ENCODE measurements at regions not wholly inside any gene's neighbourhood (a gene's known extent, or its start where the extent isn't known, plus 50 kb on each side); places are given as distances from the start of the nearest gene placed in this dataset.

DNA sequence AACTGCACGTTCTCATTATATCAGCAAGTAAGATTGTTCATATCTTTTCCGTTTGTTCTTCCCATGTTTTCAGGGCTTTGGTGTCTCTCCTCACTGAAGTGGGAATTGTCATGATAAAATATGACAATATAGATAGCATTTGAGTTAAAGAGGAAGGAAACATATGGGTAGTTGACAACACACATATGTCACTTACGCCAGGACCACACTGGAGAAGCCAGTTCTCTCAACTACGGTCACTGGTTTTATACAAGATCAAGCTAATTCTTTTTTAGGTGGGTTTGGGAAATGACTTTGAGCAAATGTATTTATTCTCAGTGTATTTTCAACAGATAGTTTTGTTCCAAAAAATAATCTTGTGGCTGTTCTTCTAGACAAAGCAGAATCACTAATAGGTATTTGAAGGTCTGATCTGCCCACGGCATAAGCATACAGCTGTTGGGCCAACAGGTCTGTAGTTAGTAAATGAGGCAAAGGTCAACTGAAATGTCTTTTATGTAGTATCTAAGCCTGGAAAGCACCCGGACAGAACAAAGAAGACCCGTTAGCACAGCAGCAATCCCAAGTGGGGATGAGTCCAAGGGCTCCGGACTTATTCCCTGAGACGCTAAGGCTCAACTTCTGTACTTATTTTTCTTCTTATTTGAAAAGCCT is 433.6 kb upstream of the ZP4 start:
- peaks cover 2% of the 10 kb centered on the region for H3K27me3 Mint-ChIP-seq (ENCODE audit: low read depth)
- TF ChIP-seq, protein P1, sequence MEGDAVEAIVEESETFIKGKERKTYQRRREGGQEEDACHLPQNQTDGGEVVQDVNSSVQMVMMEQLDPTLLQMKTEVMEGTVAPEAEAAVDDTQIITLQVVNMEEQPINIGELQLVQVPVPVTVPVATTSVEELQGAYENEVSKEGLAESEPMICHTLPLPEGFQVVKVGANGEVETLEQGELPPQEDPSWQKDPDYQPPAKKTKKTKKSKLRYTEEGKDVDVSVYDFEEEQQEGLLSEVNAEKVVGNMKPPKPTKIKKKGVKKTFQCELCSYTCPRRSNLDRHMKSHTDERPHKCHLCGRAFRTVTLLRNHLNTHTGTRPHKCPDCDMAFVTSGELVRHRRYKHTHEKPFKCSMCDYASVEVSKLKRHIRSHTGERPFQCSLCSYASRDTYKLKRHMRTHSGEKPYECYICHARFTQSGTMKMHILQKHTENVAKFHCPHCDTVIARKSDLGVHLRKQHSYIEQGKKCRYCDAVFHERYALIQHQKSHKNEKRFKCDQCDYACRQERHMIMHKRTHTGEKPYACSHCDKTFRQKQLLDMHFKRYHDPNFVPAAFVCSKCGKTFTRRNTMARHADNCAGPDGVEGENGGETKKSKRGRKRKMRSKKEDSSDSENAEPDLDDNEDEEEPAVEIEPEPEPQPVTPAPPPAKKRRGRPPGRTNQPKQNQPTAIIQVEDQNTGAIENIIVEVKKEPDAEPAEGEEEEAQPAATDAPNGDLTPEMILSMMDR (IDR thresholded peaks at IDR 0.05): no peak
- peaks cover 5% of the 10 kb centered on the region for H3K9me3 Mint-ChIP-seq (ENCODE audit: low read depth)
- peaks cover 10% of the 10 kb centered on the region for H3K4me1 Mint-ChIP-seq (ENCODE audit: low read depth)
- no peak overlapping the region for H3K4me3 Mint-ChIP-seq (ENCODE audit: unreplicated experiment)
- H3K27ac Mint-ChIP-seq (ENCODE audit: unreplicated experiment): no peak overlapping the region
- no peak for DNase-seq (ENCODE audit: low spot score)
- no peaks in the 10 kb centered on the region for H3K36me3 Mint-ChIP-seq (ENCODE audit: low read depth)

DNA sequence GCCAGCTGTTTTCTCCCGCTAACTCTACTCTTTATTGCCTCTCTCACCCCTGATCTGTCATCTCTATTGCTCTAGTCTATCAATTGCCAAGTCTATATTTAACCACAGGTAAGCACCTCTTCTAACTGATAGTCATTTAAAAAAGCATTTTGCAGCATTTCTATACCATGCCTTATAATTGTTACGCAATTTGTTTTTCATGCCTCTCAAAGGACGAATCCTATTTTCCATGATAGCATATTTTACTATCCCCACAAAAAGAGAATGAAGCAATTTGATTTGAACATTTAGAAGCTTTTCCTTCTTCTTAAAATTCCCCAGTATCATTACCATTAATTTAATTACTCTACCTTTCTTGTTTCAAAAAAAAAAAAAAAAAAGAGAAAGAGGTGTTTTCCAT is 432.8 kb upstream of the ZP4 start:
- peaks cover 10% of the 10 kb centered on the region for H3K4me1 Mint-ChIP-seq (ENCODE audit: low read depth)
- H3K36me3 Mint-ChIP-seq (ENCODE audit: low read depth): no peaks in the 10 kb centered on the region
- H3K4me3 Mint-ChIP-seq (ENCODE audit: unreplicated experiment): no peak overlapping the region
- H3K9me3 Mint-ChIP-seq (ENCODE audit: low read depth): peaks cover 5% of the 10 kb centered on the region
- H3K27me3 Mint-ChIP-seq (ENCODE audit: low read depth): peaks cover 2% of the 10 kb centered on the region
- no peak for DNase-seq (ENCODE audit: low spot score)
- TF ChIP-seq, protein P1 (IDR thresholded peaks at IDR 0.05): no peak
- H3K27ac Mint-ChIP-seq (ENCODE audit: unreplicated experiment): no peak overlapping the region

DNA sequence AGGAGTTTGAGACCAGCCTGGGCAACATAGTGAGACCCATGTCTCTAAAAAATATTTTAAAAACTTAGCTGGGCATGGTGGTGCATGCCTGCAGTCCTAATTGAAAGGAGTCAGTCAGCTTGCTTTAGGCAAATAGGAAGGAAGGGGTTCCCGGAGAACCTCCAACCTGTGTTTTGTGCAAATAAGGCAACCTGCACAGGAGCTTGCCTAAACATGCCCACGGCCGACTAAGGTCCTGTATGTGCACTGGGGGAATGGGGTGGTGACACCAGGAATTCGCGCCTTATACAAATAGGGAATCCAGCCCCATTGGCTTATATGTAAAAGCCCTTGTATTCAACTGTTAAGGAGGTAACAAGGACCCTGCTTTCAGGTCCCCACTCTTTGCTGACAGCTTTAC is 429.2 kb upstream of the ZP4 start:
- DNase-seq (ENCODE audit: low spot score): no peak
- no peaks in the 10 kb centered on the region for H3K9me3 Mint-ChIP-seq (ENCODE audit: low read depth)
- H3K4me1 Mint-ChIP-seq (ENCODE audit: low read depth): peaks cover 7% of the 10 kb centered on the region
- no peaks in the 10 kb centered on the region for H3K36me3 Mint-ChIP-seq (ENCODE audit: low read depth)
- H3K27ac Mint-ChIP-seq (ENCODE audit: unreplicated experiment): no peak overlapping the region
- H3K4me3 Mint-ChIP-seq (ENCODE audit: unreplicated experiment): no peak overlapping the region
- TF ChIP-seq, protein P1 (IDR thresholded peaks at IDR 0.05): no peak
- H3K27me3 Mint-ChIP-seq (ENCODE audit: low read depth): peaks cover 10% of the 10 kb centered on the region

DNA sequence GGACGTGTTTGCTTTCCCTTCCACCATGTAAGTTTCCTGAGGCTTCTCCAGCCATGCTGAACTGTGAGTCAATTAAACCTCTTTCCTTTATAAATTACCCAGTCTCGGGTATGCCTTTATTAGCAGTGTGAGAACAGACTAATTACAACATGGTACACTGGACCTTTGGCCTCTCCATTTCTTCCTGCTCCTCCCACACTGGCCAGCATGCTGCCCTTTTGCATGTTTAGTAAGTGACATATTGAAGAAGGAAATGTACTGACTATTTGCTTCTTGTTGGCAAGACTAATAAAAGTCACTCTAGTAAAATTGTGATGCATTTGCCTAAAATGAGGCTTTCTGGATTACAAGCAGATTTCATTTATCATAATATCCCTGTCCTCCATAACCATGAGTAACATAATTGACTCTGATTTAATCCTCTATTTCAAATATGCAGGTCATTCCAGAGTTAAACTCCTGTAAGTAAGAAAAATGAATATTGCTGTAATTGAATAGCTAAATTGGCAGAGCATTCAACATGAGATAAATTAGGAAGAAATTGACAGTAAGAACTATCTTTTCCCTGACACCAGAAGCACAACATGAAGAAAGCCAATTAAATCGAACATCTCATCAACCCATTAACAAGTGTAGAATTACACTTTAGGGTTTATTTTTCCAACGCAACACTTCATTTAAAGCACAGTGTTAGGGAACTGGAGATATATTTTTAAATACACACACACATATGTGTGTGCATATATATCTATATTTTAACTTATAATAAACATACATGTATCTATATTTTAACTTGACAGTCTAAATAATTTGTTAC is 427.8 kb upstream of the ZP4 start:
- no peak for DNase-seq (ENCODE audit: low spot score)
- Mint-ChIP-seq H3K4me1 (ENCODE audit: low read depth) (no peaks in the 10 kb centered on the region), H3K27me3 (ENCODE audit: low read depth) (peaks cover 10% of the 10 kb centered on the region), H3K36me3 (ENCODE audit: low read depth) (peaks cover 2% of the 10 kb centered on the region), H3K9me3 (ENCODE audit: low read depth) (no peaks in the 10 kb centered on the region), H3K27ac (ENCODE audit: unreplicated experiment) (no peak overlapping the region), H3K4me3 (ENCODE audit: unreplicated experiment) (no peak overlapping the region)
- TF ChIP-seq, protein P1 (IDR thresholded peaks at IDR 0.05): no peak

DNA sequence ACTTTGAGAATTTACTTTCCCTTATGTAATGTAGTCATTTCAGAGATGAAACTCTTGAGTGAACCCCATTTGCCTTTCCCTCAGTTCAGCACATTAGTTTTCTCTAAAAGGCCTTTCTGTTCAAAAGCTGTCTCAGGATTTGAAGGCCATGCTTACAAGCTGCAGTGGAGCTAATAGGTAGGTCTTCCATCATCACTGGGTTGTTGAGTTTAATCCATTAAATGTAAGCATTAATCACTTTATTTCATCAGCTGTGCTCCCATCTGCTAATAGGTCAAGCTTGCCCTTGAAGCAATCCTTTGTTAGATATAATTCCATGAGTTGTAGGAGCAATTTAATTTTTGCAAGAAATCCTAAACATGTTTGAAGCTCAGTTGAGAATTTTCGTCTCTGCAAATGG is 422.2 kb upstream of the ZP4 start:
- Mint-ChIP-seq H3K27ac (ENCODE audit: unreplicated experiment) (no peak overlapping the region), H3K36me3 (ENCODE audit: low read depth) (peaks cover 2% of the 10 kb centered on the region), H3K27me3 (ENCODE audit: low read depth) (peaks cover 10% of the 10 kb centered on the region), H3K9me3 (ENCODE audit: low read depth) (no peaks in the 10 kb centered on the region), H3K4me3 (ENCODE audit: unreplicated experiment) (no peak overlapping the region), H3K4me1 (ENCODE audit: low read depth) (no peaks in the 10 kb centered on the region)
- no peak for DNase-seq (ENCODE audit: low spot score)
- TF ChIP-seq, protein P1 (IDR thresholded peaks at IDR 0.05): no peak

Data from chondrocyte (in vitro differentiated cells).